Fibroblast of skin of left biceps (primary cell): ENCODE measurements at regions not wholly inside any gene's neighbourhood (a gene's known extent, or its start where the extent isn't known, plus 50 kb on each side); places are given as distances from the start of the nearest gene placed in this dataset.
A peak's percentile ranks its signal among the peaks of the same experiment; 100 is the strongest.

Experiments used
- DNase-seq, 2 experiments: peaks; one replicate each; pipeline ENCODE4 v3.0.0-alpha.2; 2013; ENCODE audit warnings: low read depth in 2 of 2

GRCh38 chr18:33517950-33518349, 60.1 kb upstream of the ASXL3 start:
- no peak for DNase-seq

- DNase-seq, result no peak
Measured at GRCh38 chr18:33513027-33513426, 65.0 kb upstream of the ASXL3 start.

GRCh38 chr18:33507019-33507418, 66.5 kb upstream of the CCDC178 start:
- DNase-seq, result peak; percentile 18 to 21

DNA sequence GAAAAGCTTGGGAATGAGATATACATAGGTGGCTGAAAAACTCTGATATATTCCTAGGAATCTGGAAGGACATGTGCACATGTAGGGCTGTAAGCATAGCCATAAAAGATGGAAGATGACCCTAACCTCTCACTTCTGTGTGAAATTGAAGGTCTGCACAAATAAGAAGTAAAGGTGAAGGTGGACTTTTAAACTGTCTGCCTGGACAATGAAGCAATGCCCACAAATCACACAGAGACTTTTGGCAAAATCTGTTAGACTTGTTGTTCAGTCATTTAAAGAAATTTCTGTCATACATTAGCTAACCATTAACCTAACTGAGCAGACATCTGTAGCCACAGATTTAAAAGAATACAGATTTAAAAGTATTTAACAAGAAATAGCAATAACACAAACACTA, 65.3 kb upstream of the CCDC178 start:
- DNase-seq, result no peak

GRCh38 chr18:33505297-33505696, 64.8 kb upstream of the CCDC178 start:
- DNase-seq, result no peak

- DNase-seq, result peak; percentile 23
Measured at GRCh38 chr18:33495278-33495677, 54.8 kb upstream of the CCDC178 start.
